Cardiac fibroblast (primary cell): ENCODE measurements at regions not wholly inside any gene's neighbourhood (a gene's known extent, or its start where the extent isn't known, plus 50 kb on each side); places are given as distances from the start of the nearest gene placed in this dataset.

Source experiments
- DNase-seq, 2 donors: peaks; one replicate each; pipeline versions ENCODE4 v3.0.0 to v3.0.0-alpha.2; 2010; ENCODE audit warnings: low read depth in 2 of 2
- H3K4me3 ChIP-seq, 2 donors: replicated peaks in 1 of 2; 1 replicate in 1 of 2; 2 replicates in 1 of 2; pipeline ENCODE4 v1.5.1; 2011; ENCODE audit warnings: low read depth in 2 of 2, low read length in 2 of 2, mild to moderate bottlenecking in 2 of 2, moderate library complexity in 1 of 2
- CTCF ChIP-seq: IDR thresholded peaks from one replicate; pipeline ENCODE4 v1.5.1; 2011; ENCODE audit warnings: low read depth, mild to moderate bottlenecking, low read length, inconsistent platforms

- H3K4me3 ChIP-seq = no peak overlapping the region
- TF ChIP-seq CTCF = no peak
- peak; percentile 56 to 91 for DNase-seq
Observed at GRCh38 chr1:234934611-234935033, 194.0 kb downstream of the TOMM20 start.

GRCh38 chr1:234933475-234933874 lies 195.2 kb downstream of the TOMM20 start:
- no peak for TF ChIP-seq CTCF
- H3K4me3 ChIP-seq = no peak overlapping the region

GRCh38 chr1:234932511-234933430 lies 195.9 kb downstream of the TOMM20 start:
- no peak overlapping the region for H3K4me3 ChIP-seq
- no peak for TF ChIP-seq CTCF
- peak; percentile 27 to 40 for DNase-seq

More at GRCh38 chr1:234933475-234933874, 195.2 kb downstream of the TOMM20 start:
- peak; percentile 72 to 73 for DNase-seq

GRCh38 chr1:234932106-234932505 lies 196.5 kb downstream of the TOMM20 start:
- no peak for TF ChIP-seq CTCF
- DNase-seq = no peak
- no peak overlapping the region for H3K4me3 ChIP-seq

- TF ChIP-seq CTCF = no peak
- H3K4me3 ChIP-seq = no peak overlapping the region
- DNase-seq = no peak
Observed at GRCh38 chr1:234931404-234931973, 197.1 kb downstream of the TOMM20 start.

- no peak for TF ChIP-seq CTCF
- no peak for DNase-seq
- H3K4me3 ChIP-seq = no peak overlapping the region
Observed at GRCh38 chr1:234929369-234929768, 199.3 kb downstream of the TOMM20 start.
